Hepatocyte (in vitro differentiated cells): ENCODE measurements at regions not wholly inside any gene's neighbourhood (a gene's known extent, or its start where the extent isn't known, plus 50 kb on each side); places are given as distances from the start of the nearest gene placed in this dataset.

Source experiments
- DNase-seq: peaks from one replicate; pipeline ENCODE4 v3.0.0-alpha.2; 2016; ENCODE audit warnings: low spot score
- H2AFZ ChIP-seq: fragments of 200-600 bp; sonication (generic); 2 replicates; pipeline ENCODE4 v1.6.0; 2016; ENCODE audit warnings: antibody characterized with exemption, mild to moderate bottlenecking
- H3K27ac ChIP-seq: fragments of 200-600 bp; sonication (generic); 2 replicates; pipeline ENCODE4 v1.5.1; 2016; ENCODE audit warnings: mild to moderate bottlenecking
- H3K27me3 ChIP-seq: fragments of 200-600 bp; sonication (generic); 2 replicates; pipeline ENCODE4 v1.6.1; 2016
- H3K36me3 ChIP-seq: fragments of 200-600 bp; sonication (generic); replicated peaks from 2 replicates; pipeline ENCODE4 v1.5.1; 2016; ENCODE audit warnings: low read depth; ENCODE audit not compliant: insufficient read depth
- H3K4me1 ChIP-seq: fragments of 200-600 bp; sonication (generic); 2 replicates; pipeline ENCODE4 v1.5.1; 2016; ENCODE audit warnings: mild to moderate bottlenecking, moderate library complexity; ENCODE audit not compliant: insufficient read depth
- H3K4me2 ChIP-seq: fragments of 200-600 bp; sonication (generic); 2 replicates; pipeline ENCODE4 v1.6.0; 2016
- H3K4me3 ChIP-seq: fragments of 200-600 bp; sonication (generic); 2 replicates; pipeline ENCODE4 v1.5.1; 2016; ENCODE audit warnings: mild to moderate bottlenecking
- H3K79me2 ChIP-seq: fragments of 200-600 bp; sonication (generic); 2 replicates; pipeline ENCODE4 v1.6.0; 2017; ENCODE audit warnings: mild to moderate bottlenecking
- H3K9me2 ChIP-seq: fragments of 200-600 bp; sonication (generic); replicated peaks from 2 replicates; pipeline ENCODE4 v1.6.0; 2017; ENCODE audit warnings: mild to moderate bottlenecking; ENCODE audit not compliant: insufficient read depth
- H3K9me3 ChIP-seq: fragments of 200-600 bp; sonication (generic); 2 replicates; pipeline ENCODE4 v1.5.1; 2016; ENCODE audit warnings: low read depth, mild to moderate bottlenecking
- H4K20me1 ChIP-seq: fragments of 200-600 bp; sonication (generic); 2 replicates; pipeline ENCODE4 v1.6.0; 2016; ENCODE audit warnings: mild to moderate bottlenecking; ENCODE audit not compliant: insufficient read depth, poor library complexity, severe bottlenecking
- CTCF ChIP-seq: fragments of 200-600 bp; sonication (generic); IDR thresholded peaks from 2 replicates; pipeline ENCODE4 v1.5.1; 2016; ENCODE audit warnings: antibody characterized with exemption, mild to moderate bottlenecking; ENCODE audit not compliant: poor library complexity
- EZH2 ChIP-seq: fragments of 200-600 bp; sonication (generic); IDR thresholded peaks from 2 replicates; pipeline ENCODE4 v1.6.1; 2016; ENCODE audit warnings: antibody characterized with exemption, mild to moderate bottlenecking, borderline replicate concordance
- EZH2phosphoT487 ChIP-seq: fragments of 200-600 bp; sonication (generic); IDR thresholded peaks from one replicate; pipeline ENCODE4 v1.6.1; 2018; ENCODE audit warnings: antibody characterized with exemption, mild to moderate bottlenecking, low read depth, moderate library complexity; ENCODE audit not compliant: unreplicated experiment, severe bottlenecking
- WGBS: methylation state at CpG from one replicate; pipeline ENCODE4 v1.1.6; 2016; ENCODE audit warnings: low lambda C conversion rate; ENCODE audit errors: missing lambda C conversion rate; 5-methylcytosine and 5-hydroxymethylcytosine counted together

GRCh38 chr2:49251251-49251650 lies 96.9 kb upstream of the FSHR start:
- Histone ChIP-seq H3K27ac (no peak overlapping the region), H3K79me2 (no peaks in the 10 kb centered on the region), H3K9me2 (no peaks in the 10 kb centered on the region), H3K9me3 (no peaks in the 10 kb centered on the region), H3K4me2 (no peak overlapping the region), H3K4me1 (no peaks in the 10 kb centered on the region), H2AFZ (no peak overlapping the region), H3K27me3 (no peaks in the 10 kb centered on the region), H4K20me1 (no peaks in the 10 kb centered on the region), H3K36me3 (no peaks in the 10 kb centered on the region), H3K4me3 (no peak overlapping the region)
- no peak for TF ChIP-seq EZH2phosphoT487
- TF ChIP-seq EZH2 = no peak
- TF ChIP-seq CTCF = no peak
- 93% methylated on average over 5 of the region's 5 CpGs for WGBS
- DNase-seq = no peak

- H3K79me2 ChIP-seq = no peaks in the 10 kb centered on the region
- no peaks in the 10 kb centered on the region for H3K36me3 ChIP-seq
- H4K20me1 ChIP-seq = no peaks in the 10 kb centered on the region
- H3K9me3 ChIP-seq = no peaks in the 10 kb centered on the region
- no peaks in the 10 kb centered on the region for H3K9me2 ChIP-seq
- no peak overlapping the region for H3K27ac ChIP-seq
- no peak overlapping the region for H3K4me3 ChIP-seq
- WGBS = 57% methylated on average over 1 of the region's 1 CpG
- no peak overlapping the region for H3K4me2 ChIP-seq
- H2AFZ ChIP-seq = no peak overlapping the region
- peak; percentile 67 for DNase-seq
- no peak for TF ChIP-seq EZH2phosphoT487
- TF ChIP-seq EZH2 = no peak
- TF ChIP-seq CTCF = no peak
- no peaks in the 10 kb centered on the region for H3K4me1 ChIP-seq
- H3K27me3 ChIP-seq = no peaks in the 10 kb centered on the region
Observed at GRCh38 chr2:49248506-49248905, 94.2 kb upstream of the FSHR start.

- Histone ChIP-seq H3K27me3 (no peaks in the 10 kb centered on the region), H3K4me1 (no peaks in the 10 kb centered on the region), H3K79me2 (no peaks in the 10 kb centered on the region), H3K9me3 (no peaks in the 10 kb centered on the region), H3K27ac (no peak overlapping the region), H3K4me3 (no peak overlapping the region), H2AFZ (no peak overlapping the region), H4K20me1 (no peaks in the 10 kb centered on the region), H3K36me3 (no peaks in the 10 kb centered on the region), H3K9me2 (no peaks in the 10 kb centered on the region), H3K4me2 (no peak overlapping the region)
- DNase-seq = no peak
- no peak for TF ChIP-seq EZH2phosphoT487
- no peak for TF ChIP-seq EZH2
- TF ChIP-seq CTCF = no peak
Observed at GRCh38 chr2:49241991-49242390, 87.7 kb upstream of the FSHR start.

- no peaks in the 10 kb centered on the region for H3K9me3 ChIP-seq
Observed at GRCh38 chr2:49241501-49241900, 87.2 kb upstream of the FSHR start.

More at GRCh38 chr2:49241501-49241900, 87.2 kb upstream of the FSHR start:
- H3K4me2 ChIP-seq = no peak overlapping the region
- no peaks in the 10 kb centered on the region for H3K36me3 ChIP-seq
- no peaks in the 10 kb centered on the region for H4K20me1 ChIP-seq
- H3K27ac ChIP-seq = no peak overlapping the region
- no peaks in the 10 kb centered on the region for H3K9me2 ChIP-seq
- H3K79me2 ChIP-seq = no peaks in the 10 kb centered on the region
- H3K27me3 ChIP-seq = no peaks in the 10 kb centered on the region
- no peak overlapping the region for H2AFZ ChIP-seq
- TF ChIP-seq EZH2 = no peak
- no peak for TF ChIP-seq EZH2phosphoT487
- TF ChIP-seq CTCF = no peak
- no peaks in the 10 kb centered on the region for H3K4me1 ChIP-seq
- DNase-seq = no peak
- no peak overlapping the region for H3K4me3 ChIP-seq
